SK-N-SH treated with all-trans-retinoic acid at 6 μM for 48 hours (cell line): ENCODE measurements at regions not wholly inside any gene's neighbourhood (a gene's known extent, or its start where the extent isn't known, plus 50 kb on each side); places are given as distances from the start of the nearest gene placed in this dataset.

Source experiments
- CSDC2 ChIP-seq: fragments of 250-450 bp; sonication (Bioruptor Pico); IDR thresholded peaks from 2 replicates; pipeline ENCODE4 v1.5.0; 2020; ENCODE audit warnings: mild to moderate bottlenecking, moderate library complexity
- SNAI2 ChIP-seq: fragments of 250-450 bp; sonication (Bioruptor Pico); IDR thresholded peaks from 2 replicates; pipeline ENCODE4 v1.5.0; 2020; ENCODE audit warnings: mild to moderate bottlenecking, moderate library complexity
- TF ChIP-seq, protein P1 (sequence below): fragments of 250-450 bp; sonication (Bioruptor Pico); IDR thresholded peaks from 2 replicates; pipeline ENCODE4 v1.5.0; 2020; ENCODE audit warnings: mild to moderate bottlenecking, moderate library complexity
- TF ChIP-seq, protein P2 (sequence below): fragments of 250-450 bp; sonication (Bioruptor Pico); IDR thresholded peaks from 2 replicates; pipeline ENCODE4 v1.8.0; 2020; ENCODE audit warnings: mild to moderate bottlenecking, moderate library complexity, borderline replicate concordance

DNA sequence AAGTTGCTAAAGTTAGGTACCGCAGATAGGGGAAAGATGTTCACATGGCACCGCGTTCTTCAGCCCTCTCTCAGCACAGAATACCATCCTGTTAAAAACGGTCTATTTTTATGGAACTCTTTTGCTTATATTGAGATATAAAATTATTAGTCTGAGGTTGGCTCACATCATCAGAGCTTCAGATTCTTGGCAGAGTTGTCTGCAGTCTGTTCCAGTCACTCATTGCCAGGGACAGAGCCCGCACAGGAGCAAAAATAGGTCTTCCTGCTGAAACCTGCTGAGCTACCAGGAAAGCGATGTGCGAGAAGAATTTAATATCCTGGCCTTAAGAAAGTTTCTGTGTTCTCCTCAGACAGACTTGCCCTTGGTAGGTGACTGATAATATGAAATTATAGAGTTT lies 249.8 kb downstream of the VRK1 start:
- TF ChIP-seq, protein P1, sequence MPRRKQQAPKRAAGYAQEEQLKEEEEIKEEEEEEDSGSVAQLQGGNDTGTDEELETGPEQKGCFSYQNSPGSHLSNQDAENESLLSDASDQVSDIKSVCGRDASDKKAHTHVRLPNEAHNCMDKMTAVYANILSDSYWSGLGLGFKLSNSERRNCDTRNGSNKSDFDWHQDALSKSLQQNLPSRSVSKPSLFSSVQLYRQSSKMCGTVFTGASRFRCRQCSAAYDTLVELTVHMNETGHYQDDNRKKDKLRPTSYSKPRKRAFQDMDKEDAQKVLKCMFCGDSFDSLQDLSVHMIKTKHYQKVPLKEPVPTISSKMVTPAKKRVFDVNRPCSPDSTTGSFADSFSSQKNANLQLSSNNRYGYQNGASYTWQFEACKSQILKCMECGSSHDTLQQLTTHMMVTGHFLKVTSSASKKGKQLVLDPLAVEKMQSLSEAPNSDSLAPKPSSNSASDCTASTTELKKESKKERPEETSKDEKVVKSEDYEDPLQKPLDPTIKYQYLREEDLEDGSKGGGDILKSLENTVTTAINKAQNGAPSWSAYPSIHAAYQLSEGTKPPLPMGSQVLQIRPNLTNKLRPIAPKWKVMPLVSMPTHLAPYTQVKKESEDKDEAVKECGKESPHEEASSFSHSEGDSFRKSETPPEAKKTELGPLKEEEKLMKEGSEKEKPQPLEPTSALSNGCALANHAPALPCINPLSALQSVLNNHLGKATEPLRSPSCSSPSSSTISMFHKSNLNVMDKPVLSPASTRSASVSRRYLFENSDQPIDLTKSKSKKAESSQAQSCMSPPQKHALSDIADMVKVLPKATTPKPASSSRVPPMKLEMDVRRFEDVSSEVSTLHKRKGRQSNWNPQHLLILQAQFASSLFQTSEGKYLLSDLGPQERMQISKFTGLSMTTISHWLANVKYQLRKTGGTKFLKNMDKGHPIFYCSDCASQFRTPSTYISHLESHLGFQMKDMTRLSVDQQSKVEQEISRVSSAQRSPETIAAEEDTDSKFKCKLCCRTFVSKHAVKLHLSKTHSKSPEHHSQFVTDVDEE (CRISPR knock-in tag), result no peak
- no peak for TF ChIP-seq CSDC2 (CRISPR knock-in tag)
- TF ChIP-seq, protein P2, sequence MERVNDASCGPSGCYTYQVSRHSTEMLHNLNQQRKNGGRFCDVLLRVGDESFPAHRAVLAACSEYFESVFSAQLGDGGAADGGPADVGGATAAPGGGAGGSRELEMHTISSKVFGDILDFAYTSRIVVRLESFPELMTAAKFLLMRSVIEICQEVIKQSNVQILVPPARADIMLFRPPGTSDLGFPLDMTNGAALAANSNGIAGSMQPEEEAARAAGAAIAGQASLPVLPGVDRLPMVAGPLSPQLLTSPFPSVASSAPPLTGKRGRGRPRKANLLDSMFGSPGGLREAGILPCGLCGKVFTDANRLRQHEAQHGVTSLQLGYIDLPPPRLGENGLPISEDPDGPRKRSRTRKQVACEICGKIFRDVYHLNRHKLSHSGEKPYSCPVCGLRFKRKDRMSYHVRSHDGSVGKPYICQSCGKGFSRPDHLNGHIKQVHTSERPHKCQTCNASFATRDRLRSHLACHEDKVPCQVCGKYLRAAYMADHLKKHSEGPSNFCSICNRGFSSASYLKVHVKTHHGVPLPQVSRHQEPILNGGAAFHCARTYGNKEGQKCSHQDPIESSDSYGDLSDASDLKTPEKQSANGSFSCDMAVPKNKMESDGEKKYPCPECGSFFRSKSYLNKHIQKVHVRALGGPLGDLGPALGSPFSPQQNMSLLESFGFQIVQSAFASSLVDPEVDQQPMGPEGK, result no peak
- no peak for TF ChIP-seq SNAI2 (CRISPR knock-in tag)
